ENCODE measurements at regions not wholly inside any gene's neighbourhood (a gene's known extent, or its start where the extent isn't known, plus 50 kb on each side); places are given as distances from the start of the nearest gene placed in this dataset.
A peak's percentile ranks its signal among the peaks of the same experiment; 100 is the strongest.
"Not testable (repeated sequence)": the region's sequence is repeated elsewhere in the genome, so short reads cannot be mapped to it uniquely, and the experiment has no call there.

DNA sequence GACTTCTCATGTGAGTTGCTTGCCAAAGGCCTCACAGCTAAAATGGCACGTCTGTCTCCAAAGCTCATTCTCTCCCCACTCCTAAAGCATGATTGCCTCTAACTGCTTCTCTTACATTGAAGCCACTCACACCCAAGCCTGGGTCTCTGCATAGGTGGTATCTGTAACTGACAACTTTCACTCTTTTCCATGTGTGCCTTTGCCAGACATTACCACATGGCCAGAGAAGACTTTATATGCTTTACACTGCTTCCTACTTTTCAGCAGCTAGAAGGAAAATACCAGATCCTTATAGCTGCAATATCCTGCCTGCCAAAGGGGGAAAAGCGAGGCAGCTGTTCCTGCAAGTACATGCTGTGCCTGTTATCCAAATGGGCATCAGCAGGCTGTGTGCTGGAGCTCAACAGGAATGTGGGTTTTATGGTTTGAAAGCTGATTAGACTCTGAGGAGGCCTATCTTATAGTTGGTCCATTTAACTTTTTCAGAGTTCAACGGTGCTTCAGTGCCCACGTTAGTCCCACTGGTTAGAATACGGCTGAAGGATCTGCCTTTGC is 547.1 kb downstream of the RAB38 start:
- no peaks in the 10 kb centered on the region for H3K4me1 ChIP-seq
- H3K9me3 ChIP-seq: peaks cover 0 to 13% of the 10 kb centered on the region in 2 donors
- H3K27ac ChIP-seq: no peak overlapping the region
- intact Hi-C loops (cut with DNase I): no loop called here
- ATAC-seq (no peak), DNase-seq (no peak)
- no peak overlapping the region for H3K4me3 ChIP-seq
- H3K27me3 ChIP-seq: no peaks in the 10 kb centered on the region
- H3K36me3 ChIP-seq: no peaks in the 10 kb centered on the region
- TF ChIP-seq, protein P1, sequence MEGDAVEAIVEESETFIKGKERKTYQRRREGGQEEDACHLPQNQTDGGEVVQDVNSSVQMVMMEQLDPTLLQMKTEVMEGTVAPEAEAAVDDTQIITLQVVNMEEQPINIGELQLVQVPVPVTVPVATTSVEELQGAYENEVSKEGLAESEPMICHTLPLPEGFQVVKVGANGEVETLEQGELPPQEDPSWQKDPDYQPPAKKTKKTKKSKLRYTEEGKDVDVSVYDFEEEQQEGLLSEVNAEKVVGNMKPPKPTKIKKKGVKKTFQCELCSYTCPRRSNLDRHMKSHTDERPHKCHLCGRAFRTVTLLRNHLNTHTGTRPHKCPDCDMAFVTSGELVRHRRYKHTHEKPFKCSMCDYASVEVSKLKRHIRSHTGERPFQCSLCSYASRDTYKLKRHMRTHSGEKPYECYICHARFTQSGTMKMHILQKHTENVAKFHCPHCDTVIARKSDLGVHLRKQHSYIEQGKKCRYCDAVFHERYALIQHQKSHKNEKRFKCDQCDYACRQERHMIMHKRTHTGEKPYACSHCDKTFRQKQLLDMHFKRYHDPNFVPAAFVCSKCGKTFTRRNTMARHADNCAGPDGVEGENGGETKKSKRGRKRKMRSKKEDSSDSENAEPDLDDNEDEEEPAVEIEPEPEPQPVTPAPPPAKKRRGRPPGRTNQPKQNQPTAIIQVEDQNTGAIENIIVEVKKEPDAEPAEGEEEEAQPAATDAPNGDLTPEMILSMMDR (IDR thresholded peaks at IDR 0.05): no peak

DNA sequence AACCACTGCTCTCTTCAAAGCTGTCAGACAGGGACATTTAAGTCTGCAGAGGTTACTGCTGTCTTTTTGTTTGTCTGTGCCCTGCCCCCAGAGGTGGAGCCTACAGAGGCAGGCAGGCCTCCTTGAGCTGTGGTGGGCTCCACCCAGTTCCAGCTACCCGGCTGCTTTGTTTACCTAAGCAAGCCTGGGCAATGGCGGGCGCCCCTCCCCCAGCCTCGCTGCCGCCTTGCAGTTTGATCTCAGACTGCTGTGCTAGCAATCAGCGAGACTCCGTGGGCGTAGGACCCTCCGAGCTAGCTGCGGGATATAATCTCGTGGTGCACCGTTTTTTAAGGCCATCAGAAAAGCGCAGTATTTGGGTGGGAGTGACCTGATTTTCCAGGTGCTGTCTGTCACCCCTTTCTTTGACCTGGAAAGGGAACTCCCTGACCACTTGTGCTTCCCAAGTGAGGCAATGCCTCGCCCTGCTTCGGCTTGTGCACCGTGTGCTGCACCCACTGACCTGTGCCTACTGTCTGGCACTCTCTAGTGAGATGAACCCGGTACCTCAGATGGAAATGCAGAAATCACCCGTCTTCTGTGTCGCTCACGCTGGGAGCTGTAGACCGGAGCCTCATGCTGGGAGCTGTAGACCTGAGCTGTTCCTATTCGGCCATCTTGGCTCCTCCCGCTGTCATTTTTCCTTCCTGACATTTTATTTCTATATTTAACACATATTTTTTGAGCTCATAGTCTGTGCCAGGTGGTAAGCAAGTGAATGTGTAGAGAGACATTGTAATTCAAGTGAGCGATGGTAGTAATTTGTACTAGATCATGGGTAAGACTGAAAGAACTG is 551.5 kb downstream of the RAB38 start:
- H3K4me1 ChIP-seq; intact Hi-C loops (cut with DNase I); H3K4me3 ChIP-seq; H3K36me3 ChIP-seq; H3K27ac ChIP-seq; ATAC-seq; H3K27me3 ChIP-seq: not testable (repeated sequence)
- H3K9me3 ChIP-seq: peaks cover 0 to 19% of the 10 kb centered on the region in 2 donors
- peak in 1 of 4 donors; percentile 16 for DNase-seq

DNA sequence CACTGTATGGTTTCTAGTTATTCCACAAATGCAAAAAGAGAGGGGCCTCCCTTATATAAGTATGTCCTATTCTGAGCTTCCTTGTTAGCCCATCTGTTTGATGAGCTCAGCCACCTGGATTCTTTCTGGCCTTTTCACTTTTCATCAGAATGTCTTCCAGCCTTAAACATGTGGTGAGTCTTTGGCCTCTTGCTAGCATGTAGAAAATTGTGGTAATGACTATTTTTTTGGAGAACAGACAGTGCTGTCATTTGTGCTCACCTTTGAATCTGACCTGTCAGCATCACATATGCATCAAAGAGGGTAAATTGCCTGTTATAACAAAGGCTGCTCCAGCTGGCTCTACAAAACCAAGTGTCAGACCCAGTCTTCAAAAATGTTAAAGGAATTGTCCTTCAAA is 558.7 kb downstream of the RAB38 start:
- intact Hi-C loops (cut with DNase I): no loop called here
- Histone ChIP-seq H3K4me1 (no peaks in the 10 kb centered on the region), H3K36me3 (no peaks in the 10 kb centered on the region), H3K27ac (no peak overlapping the region), H3K27me3 (no peaks in the 10 kb centered on the region), H3K4me3 (no peak overlapping the region), H3K9me3 (no peaks in the 10 kb centered on the region)
- no peak for DNase-seq
- TF ChIP-seq, protein P1 (IDR thresholded peaks at IDR 0.05): no peak
- ATAC-seq: no peak

GRCh38 chr11:87604350-87604749 is 566.6 kb downstream of the TMEM135 start:
- H3K4me3 ChIP-seq: no peak overlapping the region
- ATAC-seq: no peak

DNA sequence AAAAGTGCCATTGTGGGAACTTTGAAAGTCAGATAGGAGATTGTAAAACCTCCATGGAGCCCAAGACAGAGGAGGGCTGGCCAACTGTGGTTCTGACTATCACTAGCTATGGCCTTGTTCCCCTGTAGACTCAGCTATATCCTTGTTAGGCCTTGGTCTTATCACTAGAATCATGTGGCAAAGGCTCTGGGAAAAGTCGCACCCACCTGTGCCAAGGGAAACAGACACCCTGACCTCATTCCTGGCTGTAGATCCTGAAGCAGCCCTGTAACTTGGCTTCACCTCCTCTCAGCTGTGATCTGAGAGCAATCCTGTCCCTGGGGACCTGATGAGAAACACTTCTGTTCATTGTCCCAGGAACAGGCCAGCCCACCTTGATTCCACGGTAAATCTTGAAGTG is 566.2 kb downstream of the TMEM135 start:
- intact Hi-C loops (cut with DNase I): no loop called here
- Histone ChIP-seq H3K27me3 (no peaks in the 10 kb centered on the region), H3K27ac (no peak overlapping the region), H3K36me3 (no peaks in the 10 kb centered on the region), H3K9me3 (no peaks in the 10 kb centered on the region), H3K4me3 (no peak overlapping the region), H3K4me1 (no peaks in the 10 kb centered on the region)
- ATAC-seq (no peak), DNase-seq (no peak)
- TF ChIP-seq, protein P1 (IDR thresholded peaks at IDR 0.05): no peak

More at GRCh38 chr11:87604350-87604749, 566.6 kb downstream of the TMEM135 start:
- Histone ChIP-seq H3K4me1 (no peaks in the 10 kb centered on the region), H3K27ac (no peak overlapping the region), H3K27me3 (no peaks in the 10 kb centered on the region), H3K9me3 (no peaks in the 10 kb centered on the region), H3K36me3 (no peaks in the 10 kb centered on the region)
- intact Hi-C loops (cut with DNase I): no loop called here
- TF ChIP-seq, protein P1 (IDR thresholded peaks at IDR 0.05): no peak
- DNase-seq: no peak
